SK-N-SH treated with all-trans-retinoic acid at 6 μM for 48 hours (cell line): ENCODE measurements at regions not wholly inside any gene's neighbourhood (a gene's known extent, or its start where the extent isn't known, plus 50 kb on each side); places are given as distances from the start of the nearest gene placed in this dataset.

Source experiments
- ARNTL ChIP-seq: fragments of 450-650 bp; formaldehyde crosslinking; IDR thresholded peaks from 2 replicates; pipeline ENCODE4 v1.5.0; 2020; ENCODE audit warnings: low read depth, mild to moderate bottlenecking, moderate library complexity, borderline replicate concordance
- ISL1 ChIP-seq: fragments of 250-450 bp; sonication (Bioruptor Pico); IDR thresholded peaks from 2 replicates; pipeline ENCODE4 v2.1.2; 2022; ENCODE audit warnings: mild to moderate bottlenecking, moderate library complexity
- OSR1 ChIP-seq: fragments of 250-450 bp; sonication (Bioruptor Pico); IDR thresholded peaks from 2 replicates; pipeline ENCODE4 v1.8.0; 2022; ENCODE audit warnings: moderate library complexity, mild to moderate bottlenecking, inconsistent platforms
- SNAI2 ChIP-seq: fragments of 250-450 bp; sonication (Bioruptor Pico); IDR thresholded peaks from 2 replicates; pipeline ENCODE4 v1.5.0; 2020; ENCODE audit warnings: mild to moderate bottlenecking, moderate library complexity
- ZC3H10 ChIP-seq: fragments of 250-450 bp; sonication (Bioruptor Pico); IDR thresholded peaks from 2 replicates; pipeline ENCODE4 v1.5.1; 2021; ENCODE audit warnings: mild to moderate bottlenecking, moderate library complexity
- ZNF70 ChIP-seq: fragments of 450-650 bp; formaldehyde crosslinking; IDR thresholded peaks from 2 replicates; pipeline ENCODE4 v1.5.0; 2020; ENCODE audit warnings: mild to moderate bottlenecking, moderate library complexity
- TF ChIP-seq, protein P1 (sequence below): fragments of 250-450 bp; sonication (Bioruptor Pico); IDR thresholded peaks from 2 replicates; pipeline ENCODE4 v1.5.1; 2020; ENCODE audit warnings: low read depth, mild to moderate bottlenecking, moderate library complexity
- TF ChIP-seq, protein P2 (sequence below): fragments of 250-450 bp; sonication (Bioruptor Pico); IDR thresholded peaks from 2 replicates; pipeline ENCODE4 v1.8.0; 2021; ENCODE audit warnings: low read depth, mild to moderate bottlenecking, moderate library complexity, borderline replicate concordance

DNA sequence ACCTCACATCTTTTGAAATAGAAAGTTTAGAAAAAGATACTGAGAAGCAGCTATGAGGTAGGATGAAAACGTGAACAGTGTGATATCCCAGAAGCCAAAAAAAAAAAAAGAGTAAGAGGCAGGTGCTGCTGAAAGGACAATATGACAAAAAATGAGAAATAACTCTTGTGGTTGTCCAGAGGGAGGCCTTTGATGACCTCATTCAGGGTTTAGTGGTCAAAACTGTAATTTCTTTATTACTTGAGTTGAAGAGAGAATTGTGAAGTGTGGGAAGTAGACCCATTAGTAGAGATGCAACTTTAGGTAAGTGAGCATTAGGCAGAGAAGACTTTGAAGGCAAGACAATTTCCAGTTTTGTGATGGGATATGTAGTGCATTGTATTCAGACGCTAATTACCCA is 1306.3 kb upstream of the ACO1 start:
- TF ChIP-seq OSR1 (CRISPR knock-in tag) (no peak), ZNF70 (no peak), ARNTL (CRISPR knock-in tag) (no peak), SNAI2 (CRISPR knock-in tag) (no peak), ZC3H10 (CRISPR knock-in tag) (no peak), ISL1 (no peak)
- TF ChIP-seq, protein P1, sequence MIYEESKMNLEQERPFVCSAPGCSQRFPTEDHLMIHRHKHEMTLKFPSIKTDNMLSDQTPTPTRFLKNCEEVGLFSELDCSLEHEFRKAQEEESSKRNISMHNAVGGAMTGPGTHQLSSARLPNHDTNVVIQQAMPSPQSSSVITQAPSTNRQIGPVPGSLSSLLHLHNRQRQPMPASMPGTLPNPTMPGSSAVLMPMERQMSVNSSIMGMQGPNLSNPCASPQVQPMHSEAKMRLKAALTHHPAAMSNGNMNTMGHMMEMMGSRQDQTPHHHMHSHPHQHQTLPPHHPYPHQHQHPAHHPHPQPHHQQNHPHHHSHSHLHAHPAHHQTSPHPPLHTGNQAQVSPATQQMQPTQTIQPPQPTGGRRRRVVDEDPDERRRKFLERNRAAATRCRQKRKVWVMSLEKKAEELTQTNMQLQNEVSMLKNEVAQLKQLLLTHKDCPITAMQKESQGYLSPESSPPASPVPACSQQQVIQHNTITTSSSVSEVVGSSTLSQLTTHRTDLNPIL (CRISPR knock-in tag), result no peak
- TF ChIP-seq, protein P2, sequence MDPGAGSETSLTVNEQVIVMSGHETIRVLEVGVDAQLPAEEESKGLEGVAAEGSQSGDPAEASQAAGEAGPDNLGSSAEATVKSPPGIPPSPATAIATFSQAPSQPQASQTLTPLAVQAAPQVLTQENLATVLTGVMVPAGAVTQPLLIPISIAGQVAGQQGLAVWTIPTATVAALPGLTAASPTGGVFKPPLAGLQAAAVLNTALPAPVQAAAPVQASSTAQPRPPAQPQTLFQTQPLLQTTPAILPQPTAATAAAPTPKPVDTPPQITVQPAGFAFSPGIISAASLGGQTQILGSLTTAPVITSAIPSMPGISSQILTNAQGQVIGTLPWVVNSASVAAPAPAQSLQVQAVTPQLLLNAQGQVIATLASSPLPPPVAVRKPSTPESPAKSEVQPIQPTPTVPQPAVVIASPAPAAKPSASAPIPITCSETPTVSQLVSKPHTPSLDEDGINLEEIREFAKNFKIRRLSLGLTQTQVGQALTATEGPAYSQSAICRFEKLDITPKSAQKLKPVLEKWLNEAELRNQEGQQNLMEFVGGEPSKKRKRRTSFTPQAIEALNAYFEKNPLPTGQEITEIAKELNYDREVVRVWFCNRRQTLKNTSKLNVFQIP, result no peak
